SK-N-SH (cell line): ENCODE measurements at regions not wholly inside any gene's neighbourhood (a gene's known extent, or its start where the extent isn't known, plus 50 kb on each side); places are given as distances from the start of the nearest gene placed in this dataset.
"Not testable (repeated sequence)": the region's sequence is repeated elsewhere in the genome, so short reads cannot be mapped to it uniquely, and the experiment has no call there.

Source experiments
- POLR2AphosphoS5 ChIP-seq: IDR thresholded peaks from 2 replicates; pipeline ENCODE4 v1.6.1; 2012; ENCODE audit warnings: low read depth, low read length
- TF ChIP-seq, protein P1 (sequence below): fragments of 200-600 bp; sonication (generic); IDR thresholded peaks from 2 replicates; pipeline ENCODE4 v1.6.1; 2017; ENCODE audit warnings: antibody characterized with exemption, mild to moderate bottlenecking, moderate library complexity

- not testable (repeated sequence) for TF ChIP-seq POLR2AphosphoS5
- TF ChIP-seq, protein P1, sequence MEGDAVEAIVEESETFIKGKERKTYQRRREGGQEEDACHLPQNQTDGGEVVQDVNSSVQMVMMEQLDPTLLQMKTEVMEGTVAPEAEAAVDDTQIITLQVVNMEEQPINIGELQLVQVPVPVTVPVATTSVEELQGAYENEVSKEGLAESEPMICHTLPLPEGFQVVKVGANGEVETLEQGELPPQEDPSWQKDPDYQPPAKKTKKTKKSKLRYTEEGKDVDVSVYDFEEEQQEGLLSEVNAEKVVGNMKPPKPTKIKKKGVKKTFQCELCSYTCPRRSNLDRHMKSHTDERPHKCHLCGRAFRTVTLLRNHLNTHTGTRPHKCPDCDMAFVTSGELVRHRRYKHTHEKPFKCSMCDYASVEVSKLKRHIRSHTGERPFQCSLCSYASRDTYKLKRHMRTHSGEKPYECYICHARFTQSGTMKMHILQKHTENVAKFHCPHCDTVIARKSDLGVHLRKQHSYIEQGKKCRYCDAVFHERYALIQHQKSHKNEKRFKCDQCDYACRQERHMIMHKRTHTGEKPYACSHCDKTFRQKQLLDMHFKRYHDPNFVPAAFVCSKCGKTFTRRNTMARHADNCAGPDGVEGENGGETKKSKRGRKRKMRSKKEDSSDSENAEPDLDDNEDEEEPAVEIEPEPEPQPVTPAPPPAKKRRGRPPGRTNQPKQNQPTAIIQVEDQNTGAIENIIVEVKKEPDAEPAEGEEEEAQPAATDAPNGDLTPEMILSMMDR, result not testable (repeated sequence)
Observed at GRCh38 chr6:60763464-60764080, 1522.5 kb downstream of the KHDRBS2 start.
